Mammary epithelial cell (primary cell): ENCODE measurements at regions not wholly inside any gene's neighbourhood (a gene's known extent, or its start where the extent isn't known, plus 50 kb on each side); places are given as distances from the start of the nearest gene placed in this dataset.

Experiments
- EZH2 ChIP-seq: IDR thresholded peaks from 2 replicates; pipeline ENCODE4 v1.6.1; 2012; ENCODE audit warnings: low read length, inconsistent platforms, borderline replicate concordance
- TF ChIP-seq, protein P1 (sequence below), 2 donors: IDR thresholded peaks in 1 of 2; conservative IDR thresholded peaks in 1 of 2; 2 replicates each; pipeline ENCODE4 v1.5.1; 2011 to 2012; ENCODE audit warnings: inconsistent platforms in 2 of 2, low read length in 2 of 2, mild to moderate bottlenecking in 2 of 2, control low read depth in 1 of 2, low read depth in 1 of 2; ENCODE audit not compliant: insufficient read depth in 1 of 2; ENCODE audit errors: extremely low read depth in 1 of 2

DNA sequence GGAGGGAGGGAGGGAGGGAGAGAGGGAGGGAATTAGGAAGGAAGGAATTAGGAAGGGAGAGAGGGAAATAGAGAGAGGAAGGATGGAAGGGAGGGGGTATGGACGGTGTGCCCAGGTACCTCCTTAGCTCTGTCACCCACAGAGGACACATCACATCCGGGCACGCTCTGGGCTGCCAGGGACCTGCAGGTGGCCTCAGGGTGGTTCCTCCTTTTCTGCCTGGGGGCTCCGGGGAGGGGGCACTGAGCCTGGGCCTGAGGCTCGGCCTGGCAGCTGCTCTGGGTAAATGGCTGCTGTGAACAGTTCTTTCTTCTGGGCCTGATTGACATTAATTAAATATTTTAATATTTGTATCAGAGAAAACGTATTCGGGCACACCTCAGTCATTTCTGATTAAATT is 733.5 kb downstream of the BRD1 start:
- no peak for TF ChIP-seq EZH2
- TF ChIP-seq, protein P1, sequence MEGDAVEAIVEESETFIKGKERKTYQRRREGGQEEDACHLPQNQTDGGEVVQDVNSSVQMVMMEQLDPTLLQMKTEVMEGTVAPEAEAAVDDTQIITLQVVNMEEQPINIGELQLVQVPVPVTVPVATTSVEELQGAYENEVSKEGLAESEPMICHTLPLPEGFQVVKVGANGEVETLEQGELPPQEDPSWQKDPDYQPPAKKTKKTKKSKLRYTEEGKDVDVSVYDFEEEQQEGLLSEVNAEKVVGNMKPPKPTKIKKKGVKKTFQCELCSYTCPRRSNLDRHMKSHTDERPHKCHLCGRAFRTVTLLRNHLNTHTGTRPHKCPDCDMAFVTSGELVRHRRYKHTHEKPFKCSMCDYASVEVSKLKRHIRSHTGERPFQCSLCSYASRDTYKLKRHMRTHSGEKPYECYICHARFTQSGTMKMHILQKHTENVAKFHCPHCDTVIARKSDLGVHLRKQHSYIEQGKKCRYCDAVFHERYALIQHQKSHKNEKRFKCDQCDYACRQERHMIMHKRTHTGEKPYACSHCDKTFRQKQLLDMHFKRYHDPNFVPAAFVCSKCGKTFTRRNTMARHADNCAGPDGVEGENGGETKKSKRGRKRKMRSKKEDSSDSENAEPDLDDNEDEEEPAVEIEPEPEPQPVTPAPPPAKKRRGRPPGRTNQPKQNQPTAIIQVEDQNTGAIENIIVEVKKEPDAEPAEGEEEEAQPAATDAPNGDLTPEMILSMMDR (conservative IDR thresholded peaks at IDR 0.05 in 1 of 2, IDR thresholded peaks at IDR 0.05 in 1 of 2; ENCODE audit: extremely low read depth in 1 of 2, insufficient read depth in 1 of 2, low read depth in 1 of 2, low read length in 2 of 2) = no peak
